NCI-H2171 (cell line): ENCODE measurements at regions not wholly inside any gene's neighbourhood (a gene's known extent, or its start where the extent isn't known, plus 50 kb on each side); places are given as distances from the start of the nearest gene placed in this dataset.

Experiments used
- DNase-seq: peaks from one replicate; lab custom pipeline; 2025; lab: John Stamatoyannopoulos, UW

DNA sequence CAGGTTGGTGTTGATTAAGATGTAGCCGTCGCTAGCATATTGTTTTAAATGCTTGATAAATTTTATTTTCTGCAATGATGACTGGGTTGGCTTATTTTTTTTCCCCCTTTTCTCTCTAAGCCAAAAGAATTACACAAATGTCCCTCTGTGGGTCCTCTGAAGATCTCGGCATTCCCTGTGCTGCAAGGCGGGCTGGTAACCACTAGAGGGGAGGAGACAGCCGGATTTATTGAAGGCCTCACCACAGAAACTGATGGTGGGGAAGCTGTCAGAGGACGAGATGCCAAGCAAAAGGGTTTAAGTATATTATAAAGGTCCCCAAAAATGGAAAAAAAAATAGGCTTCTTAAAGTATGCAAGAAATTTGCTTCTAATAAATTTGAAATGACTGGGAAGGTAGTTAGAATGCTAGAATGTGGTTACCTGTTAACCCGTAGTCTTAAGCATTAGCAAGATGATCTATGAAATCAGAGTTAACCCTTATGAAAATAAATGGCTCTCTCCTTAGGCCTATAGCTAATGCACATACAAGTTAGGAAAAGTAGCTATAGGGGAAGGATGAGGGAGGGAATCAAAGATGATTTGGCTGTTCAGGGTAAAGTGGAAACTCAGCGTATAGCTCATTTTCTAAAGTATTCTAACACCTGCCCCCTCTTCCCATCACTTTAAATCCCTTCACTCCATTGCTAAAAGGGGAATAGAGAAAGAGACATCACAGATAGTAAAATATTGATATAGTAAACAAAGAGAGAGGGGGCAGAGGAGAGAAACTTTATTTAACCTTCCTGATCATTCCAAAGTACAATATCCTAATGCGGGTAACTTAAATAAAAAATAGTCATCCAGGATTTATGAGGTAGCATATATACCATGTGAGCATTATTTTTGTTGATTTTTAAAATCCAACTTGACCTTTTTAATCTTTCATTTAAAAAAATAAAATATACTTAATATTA is 894.5 kb upstream of the POU3F3 start:
- peak; percentile 1 for DNase-seq

DNA sequence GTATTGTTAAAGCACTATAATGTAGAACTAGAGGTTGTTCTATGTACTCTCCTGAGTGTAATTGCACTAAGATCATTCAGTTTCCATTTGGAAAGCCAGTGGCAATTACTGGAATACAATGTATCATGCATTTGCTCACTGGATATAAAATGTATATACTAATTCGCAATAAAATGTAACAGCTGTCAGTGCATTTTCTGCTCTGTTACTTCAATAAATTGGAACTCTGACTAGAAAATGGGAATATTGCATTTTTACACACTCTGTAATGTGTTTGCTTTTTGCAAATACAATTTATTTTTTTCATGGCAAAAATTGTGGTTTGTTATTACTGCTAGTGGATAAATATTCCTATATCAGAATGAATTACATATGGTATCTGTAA is 893.8 kb upstream of the POU3F3 start:
- no peak for DNase-seq

DNA sequence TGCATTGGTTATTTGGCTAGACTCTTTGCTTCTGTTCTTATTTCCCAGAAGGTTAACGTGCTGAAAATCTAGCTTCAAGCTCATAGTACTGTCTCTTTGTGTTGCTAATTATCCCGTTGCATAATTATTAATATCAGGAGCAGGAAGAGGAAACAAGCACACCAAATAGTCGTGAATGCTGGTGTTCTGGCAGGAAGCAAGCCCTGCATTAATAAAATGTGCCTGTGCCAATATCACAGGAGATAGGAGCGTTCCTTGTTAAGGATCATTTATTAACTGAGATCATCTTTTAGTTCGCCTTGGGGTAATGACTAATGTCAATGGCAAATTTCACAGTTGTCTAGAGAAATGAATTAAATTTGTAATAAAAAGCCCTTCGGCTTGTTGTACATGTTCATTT is 893.0 kb upstream of the POU3F3 start:
- no peak for DNase-seq

DNA sequence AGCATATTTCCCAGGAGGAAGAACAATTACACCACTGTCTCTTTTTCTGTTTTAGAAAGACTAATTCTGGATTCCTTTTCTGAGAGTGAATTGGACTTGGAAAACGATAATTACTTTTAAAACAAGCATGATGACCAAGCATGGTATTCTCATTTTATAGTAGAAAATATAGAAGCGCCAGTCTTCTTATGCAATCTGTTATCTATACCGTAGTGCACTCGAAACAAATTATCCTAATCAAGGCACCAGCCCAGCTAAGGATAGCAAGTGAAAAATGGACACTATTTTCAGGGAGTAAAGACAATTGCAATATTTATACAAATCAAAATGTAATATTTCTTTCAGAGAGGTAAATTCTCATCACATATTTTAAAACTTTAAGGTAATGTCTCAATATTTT is 892.1 kb upstream of the POU3F3 start:
- no peak for DNase-seq

DNA sequence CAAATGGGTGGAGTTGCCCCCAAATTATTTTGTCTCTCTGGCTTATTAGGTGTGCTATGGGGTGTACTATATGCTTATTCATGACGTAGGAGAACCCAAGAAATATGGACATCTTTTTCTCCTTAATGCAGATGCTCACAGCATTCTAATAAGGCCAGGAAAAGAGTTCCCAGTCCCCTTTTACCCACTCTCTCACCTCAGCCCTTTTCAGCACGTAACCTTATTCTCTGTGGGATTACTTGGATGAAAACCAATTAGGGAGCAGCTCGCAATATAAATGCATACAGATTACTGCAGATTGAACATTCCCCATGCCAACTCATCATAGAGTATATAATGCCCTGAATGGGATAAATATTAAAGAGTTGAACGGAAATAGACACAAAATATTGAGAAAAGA is 891.2 kb upstream of the POU3F3 start:
- no peak for DNase-seq

DNA sequence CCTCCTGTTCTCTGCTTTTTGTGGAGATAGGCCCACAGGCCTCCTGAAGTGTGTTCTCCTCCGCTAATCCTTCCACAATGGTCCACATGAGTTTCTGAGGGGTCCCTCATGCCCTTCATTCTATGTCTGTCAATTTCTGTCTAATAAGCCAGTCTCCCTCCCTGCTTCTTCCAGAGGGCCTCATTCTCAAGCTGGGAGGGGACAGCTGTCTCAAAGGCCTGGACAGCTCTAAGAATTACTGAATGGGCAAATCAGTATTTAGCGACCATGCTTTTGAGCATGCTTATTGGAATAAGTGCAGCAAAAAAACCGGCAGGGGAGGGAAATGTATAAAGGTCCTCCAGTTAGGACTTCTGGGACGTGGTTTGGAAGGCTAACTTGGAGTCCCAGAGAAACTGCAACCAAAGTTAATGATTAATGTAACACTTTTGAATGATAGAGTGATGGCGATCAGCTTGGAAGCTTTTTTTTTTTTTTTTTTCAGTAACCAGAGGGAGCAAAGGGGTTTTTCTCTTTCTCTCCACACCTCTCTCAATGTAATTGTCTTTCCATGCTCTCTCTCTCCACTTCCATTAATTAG is 890.7 kb upstream of the POU3F3 start:
- no peak for DNase-seq

DNA sequence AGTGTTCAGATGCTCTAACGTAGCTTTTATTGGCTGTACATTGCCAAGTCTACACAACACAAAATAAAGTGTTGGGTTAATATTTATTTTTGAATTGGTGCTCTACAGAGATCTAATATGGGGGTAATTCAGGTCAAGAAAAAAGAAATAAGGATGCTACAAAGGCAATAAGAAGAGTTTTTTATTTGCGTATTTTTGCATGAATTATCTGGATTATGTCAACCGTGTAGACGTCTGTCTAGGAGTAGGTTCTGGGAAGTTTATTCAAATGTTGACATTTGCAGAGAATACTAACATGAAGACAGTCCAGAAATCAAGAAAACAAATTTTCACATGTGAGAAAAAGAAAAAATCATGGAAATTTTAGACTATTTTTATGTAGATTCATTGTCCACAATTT is 876.7 kb upstream of the POU3F3 start:
- DNase-seq: no peak

DNA sequence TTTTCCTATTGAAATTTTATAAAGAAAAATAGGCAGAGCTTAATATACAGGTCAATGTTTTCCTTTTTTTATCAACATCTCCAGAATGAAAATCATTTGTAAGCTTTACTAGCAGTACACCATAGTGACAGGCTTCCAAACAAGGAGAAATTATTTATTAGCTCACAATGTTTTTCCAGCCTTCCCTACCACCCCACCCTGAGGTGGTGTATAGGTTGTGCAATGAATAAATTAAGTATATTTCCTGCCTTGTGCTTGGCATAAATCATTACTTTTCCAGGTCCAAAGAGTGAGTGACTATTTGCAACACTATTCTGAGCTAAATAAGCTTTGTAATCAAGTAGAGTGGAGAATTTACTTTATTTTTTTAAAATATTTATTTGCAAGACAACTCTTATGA is 876.2 kb upstream of the POU3F3 start:
- no peak for DNase-seq

DNA sequence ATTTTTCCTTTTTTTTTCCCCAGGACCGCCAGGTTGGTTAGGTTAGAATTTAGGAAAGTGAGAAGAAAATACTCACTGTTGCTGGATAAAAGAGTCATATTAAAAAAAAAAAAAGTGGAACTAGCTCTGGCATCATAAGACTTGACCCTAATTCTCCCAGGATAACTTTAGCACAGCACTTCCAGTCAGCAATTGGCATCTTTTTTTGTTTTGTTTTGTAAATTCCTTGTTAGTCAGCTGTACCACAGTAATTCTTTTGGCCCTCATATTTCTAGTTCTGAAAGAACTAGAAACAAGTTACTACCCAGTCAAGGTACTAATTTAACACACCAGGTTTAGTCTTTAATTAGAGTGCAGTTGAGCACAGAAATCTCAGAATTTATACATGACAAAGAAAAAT is 873.5 kb upstream of the POU3F3 start:
- DNase-seq: no peak

DNA sequence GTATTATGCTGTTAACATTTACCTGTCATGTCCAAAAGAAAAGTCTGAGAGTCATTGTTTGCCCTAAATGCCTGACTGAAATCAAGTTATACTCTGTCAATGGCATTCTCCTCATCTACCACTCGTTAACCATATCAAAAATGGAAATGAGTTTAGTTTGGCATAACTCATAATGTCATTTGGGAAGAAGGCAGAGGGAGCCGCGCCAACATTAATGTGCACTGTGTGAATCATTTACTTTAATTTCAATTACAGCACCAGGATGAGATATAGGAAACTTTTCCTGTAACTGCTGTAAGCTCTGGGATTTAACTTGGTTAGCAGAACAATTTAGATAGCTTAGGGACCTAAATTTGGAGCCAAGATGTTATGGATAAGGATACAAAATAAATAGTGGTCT is 871.2 kb upstream of the POU3F3 start:
- no peak for DNase-seq

DNA sequence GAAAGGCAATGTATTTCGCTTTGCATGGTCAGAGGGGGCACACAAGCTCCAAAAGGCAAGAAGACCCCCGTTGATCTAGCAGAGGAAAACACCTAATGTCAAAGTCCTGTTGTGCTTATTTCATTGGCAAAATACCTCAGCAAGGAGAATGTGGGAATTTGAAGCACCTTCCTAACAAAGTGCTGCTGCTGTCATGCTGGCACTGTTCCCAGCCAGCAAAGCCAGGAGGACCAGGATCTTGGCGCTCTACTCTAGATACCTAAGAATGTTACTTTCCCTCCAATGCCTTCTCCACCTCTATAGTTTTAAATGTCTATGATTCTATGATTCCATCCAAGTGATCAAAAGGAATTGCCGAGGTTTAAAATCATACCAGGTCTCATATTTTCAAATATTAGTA is 867.9 kb upstream of the POU3F3 start:
- DNase-seq: no peak

DNA sequence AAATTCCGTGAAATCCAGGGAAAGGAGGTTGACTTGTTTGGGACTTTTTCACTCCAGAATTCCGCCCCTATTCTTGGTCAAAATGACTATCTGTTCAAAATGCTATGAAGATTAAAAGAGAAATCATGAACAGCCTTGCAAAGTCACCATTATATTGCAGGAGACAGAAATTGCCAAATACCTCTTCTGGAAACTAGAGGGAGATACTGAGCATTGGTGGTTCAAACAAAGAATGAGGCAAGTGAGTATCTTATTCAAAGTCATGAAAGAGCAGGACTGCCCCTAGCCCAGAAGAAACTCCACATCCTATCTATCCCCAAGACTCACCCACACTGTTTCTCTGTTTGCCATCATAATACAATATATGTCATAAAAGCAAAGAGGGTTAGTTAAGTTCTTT is 862.3 kb upstream of the POU3F3 start:
- DNase-seq: no peak

DNA sequence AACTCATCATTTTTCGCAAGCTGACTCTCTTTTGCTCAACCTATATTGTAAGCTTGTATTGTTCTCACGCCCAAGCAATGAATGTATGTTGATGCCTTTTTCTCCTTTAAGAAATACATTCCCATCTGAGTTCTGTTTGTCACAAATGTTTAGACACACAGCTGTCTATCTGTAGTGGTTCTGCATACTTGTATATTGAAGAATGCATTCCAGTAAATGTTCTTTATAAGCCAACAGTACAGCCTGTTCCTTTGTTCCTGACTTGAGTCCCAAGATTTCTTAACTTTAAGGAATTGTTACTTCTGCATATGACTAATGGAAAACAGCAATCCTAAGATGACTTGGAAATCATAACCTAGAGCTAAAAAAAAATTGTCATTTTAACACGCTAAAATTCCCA is 849.1 kb upstream of the POU3F3 start:
- no peak for DNase-seq

DNA sequence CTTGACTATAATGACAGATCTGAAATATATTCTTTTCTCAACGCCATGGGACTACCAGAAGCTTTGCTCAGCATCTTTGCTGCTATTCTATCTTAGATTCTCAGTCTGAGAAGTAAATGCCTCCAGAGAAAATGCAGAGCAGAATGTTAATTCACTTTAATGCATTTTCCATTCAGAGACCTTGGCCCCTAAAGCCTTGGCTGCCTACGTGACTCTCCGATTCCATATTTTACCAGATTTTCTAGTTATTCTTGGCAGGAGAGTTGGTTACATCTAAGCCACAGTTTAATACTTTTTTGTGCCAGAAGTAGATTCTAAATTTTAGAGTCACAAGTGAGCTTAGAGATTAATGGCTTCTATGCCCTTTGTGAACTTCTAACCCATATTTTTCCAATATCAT is 837.1 kb upstream of the POU3F3 start:
- no peak for DNase-seq

DNA sequence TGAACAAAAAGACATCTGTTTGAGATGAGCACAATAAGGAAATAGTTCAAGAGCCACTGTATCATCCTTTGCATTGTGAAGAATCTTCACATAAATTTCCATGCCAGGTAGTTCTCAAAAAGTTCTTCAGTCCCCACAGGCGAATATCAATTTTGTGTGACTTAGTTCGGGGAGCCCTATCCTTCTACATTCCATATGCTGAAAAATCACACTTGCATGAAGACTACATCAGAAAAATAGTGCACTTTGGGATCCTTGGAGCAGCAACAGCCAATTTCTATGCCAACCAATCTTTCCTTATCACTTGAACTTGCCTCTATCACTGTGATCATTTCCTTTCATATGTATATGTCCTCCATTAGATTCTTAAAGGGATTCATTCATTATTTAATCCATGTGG is 830.6 kb upstream of the POU3F3 start:
- DNase-seq: no peak

DNA sequence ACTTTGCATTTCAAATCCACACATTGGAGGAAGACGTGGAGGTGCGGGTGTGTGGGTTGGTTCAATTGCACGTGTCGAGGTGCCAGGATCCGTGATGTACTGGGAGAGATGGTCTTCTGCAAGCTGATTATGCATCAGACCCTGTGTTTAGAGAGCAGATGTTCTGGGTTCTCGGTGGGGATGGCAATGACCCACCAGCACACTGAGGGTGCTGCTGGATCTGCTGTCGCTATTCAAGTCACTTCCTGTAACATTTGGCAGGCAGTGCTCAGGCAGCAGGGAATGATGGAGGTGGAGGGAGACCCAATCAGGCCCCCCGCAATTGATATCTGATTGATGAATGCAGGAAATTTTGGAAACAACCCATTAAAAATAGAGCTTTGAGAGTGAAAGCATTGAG is 830.1 kb upstream of the POU3F3 start:
- DNase-seq: no peak

DNA sequence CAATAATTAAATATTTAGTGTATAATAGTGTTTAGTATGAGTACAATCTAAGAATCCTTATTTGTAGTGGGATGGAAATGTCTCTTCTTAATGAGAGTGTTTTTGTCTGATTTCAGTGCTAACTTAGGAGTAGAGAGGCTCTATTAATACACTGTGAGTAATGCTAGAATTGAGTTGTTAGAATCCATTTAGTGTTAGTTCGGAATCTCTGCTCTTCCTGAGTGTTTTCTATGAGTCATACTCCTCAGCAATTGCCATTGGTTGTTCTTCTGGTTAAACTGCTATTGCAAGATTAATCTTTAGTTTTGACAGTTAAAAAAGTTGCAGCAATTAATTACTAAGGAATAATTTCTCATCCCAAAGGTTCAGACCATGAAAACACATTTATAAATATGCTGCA is 828.6 kb upstream of the POU3F3 start:
- DNase-seq: no peak

DNA sequence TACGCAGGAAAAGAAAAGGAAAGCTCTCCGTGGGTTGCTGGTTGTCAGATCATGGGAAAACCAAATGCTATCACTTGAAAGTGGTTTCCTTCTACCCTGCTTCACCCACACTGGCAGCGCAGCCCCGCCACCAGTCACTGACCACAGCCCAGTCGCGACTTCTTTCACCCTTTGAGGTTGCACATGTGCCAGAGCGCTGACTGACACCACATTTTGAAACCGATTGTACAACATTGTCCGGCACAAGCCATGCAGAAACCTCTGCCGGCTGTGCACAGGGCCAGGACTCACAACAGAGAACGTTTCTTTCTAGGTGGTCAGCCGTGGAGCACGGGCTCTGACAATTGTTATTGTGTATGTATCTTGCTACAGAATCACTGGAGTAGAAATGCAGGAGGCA is 827.2 kb upstream of the POU3F3 start:
- DNase-seq: no peak

DNA sequence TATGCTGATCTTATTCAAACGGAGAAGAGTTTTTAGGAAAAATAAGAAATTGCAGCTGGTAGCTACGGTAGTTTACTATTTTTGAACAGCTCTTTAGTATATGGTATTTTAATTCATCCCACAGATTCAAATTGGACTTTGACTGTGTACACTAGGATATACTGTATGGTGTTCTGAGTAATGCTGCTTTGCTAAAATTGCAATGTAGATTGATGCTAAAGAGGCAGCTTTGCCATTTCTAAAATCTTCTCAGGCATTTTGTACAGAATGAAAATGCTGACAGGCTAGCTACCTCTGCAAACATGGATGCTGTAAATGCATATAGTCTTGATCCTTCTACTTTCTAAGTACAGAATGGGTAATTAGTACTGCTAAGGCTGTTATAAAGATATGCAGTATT is 826.6 kb upstream of the POU3F3 start:
- no peak for DNase-seq

DNA sequence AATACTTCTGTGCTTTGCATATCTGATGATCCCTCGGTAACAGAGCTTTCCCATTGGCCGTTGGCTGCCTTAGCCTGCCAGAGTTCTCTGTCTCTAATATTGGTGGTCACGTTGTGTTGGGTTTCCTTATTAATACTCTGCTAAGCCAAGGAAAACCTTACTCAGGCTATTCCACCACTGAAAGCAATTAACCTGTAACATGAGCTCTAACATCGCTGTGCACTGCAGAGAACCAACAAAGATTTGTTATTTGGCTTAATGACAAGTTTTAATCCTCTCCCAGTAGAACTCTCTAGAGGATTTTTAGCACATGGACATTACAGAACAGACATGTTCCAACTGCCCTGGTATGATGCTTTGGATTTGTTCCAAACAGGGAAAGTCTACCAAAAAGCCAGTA is 825.9 kb upstream of the POU3F3 start:
- no peak for DNase-seq

DNA sequence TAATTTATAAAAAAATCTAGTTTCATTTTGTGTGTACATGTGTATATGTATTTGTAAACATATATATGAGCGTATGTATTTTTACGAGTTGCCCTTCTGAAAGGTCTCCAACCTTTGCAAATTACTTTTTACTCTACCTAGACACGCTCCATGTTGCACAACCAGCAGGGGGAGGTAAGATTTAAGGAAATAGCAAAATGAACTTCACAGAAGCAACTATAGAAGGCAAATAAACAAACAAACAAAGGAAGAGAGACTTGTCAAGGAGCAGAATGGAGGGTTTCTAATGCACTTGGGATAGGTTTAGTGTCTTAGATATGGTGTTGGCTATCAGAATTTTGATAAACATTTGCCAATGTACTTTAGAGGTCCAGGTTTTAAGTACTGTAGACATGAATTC is 820.5 kb upstream of the POU3F3 start:
- DNase-seq: no peak

DNA sequence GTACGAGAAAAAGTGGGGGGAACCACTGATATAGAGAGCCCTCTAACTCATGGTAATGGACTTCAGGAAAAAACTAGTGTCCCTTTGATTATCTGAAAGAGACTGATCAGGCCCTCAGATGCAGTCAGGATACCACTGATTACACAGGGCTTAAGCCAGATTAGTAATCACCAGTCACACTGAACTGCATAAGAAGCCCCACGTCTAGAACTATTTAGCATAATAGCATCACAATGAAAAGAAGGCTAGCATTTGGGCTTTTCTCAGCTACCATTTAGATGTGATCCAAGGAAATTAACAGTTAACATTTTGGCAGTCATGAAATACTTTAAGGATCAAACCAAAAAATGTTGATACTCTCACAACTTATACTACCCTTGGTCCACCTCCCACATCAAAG is 813.1 kb upstream of the POU3F3 start:
- DNase-seq: no peak

DNA sequence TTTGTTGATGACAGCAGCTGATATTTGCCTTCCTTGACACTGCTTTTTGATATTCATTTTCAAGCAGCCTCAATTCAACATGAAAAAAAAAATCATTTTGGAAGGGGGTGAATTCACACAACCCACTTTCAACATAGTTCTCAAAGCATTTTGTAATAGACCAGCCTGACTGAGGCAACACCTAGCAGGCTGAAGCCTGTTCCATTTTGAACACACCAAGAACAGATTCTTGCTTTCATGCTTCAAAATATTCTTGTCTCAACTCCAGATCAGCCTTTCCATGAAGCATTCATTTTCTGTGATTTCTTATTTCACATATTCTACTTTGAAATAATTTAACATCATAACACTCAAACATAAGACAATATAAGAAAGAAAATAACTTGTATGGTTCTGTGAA is 812.6 kb upstream of the POU3F3 start:
- no peak for DNase-seq

DNA sequence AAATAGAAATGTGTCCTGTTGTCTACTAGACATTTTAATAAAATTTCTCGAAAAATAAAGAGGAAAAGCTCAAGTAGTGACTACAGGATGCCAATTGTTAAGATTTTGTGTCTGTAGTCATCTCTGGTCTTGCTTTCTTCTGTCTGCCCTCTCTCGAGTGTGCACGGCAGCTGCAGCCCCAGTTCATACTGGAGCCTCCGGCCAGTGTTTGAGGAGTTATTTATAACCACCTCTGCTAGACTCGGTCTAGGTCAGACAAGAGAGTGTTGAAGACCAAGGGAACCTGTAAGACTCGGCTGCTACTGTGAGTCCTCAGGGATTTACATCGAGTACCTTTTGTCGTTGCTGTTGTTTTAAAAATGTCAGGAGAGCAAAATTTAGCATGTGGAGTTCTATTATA is 810.1 kb upstream of the POU3F3 start:
- DNase-seq: no peak
